ENCODE measurements at regions not wholly inside any gene's neighbourhood (a gene's known extent, or its start where the extent isn't known, plus 50 kb on each side); places are given as distances from the start of the nearest gene placed in this dataset.

DNA sequence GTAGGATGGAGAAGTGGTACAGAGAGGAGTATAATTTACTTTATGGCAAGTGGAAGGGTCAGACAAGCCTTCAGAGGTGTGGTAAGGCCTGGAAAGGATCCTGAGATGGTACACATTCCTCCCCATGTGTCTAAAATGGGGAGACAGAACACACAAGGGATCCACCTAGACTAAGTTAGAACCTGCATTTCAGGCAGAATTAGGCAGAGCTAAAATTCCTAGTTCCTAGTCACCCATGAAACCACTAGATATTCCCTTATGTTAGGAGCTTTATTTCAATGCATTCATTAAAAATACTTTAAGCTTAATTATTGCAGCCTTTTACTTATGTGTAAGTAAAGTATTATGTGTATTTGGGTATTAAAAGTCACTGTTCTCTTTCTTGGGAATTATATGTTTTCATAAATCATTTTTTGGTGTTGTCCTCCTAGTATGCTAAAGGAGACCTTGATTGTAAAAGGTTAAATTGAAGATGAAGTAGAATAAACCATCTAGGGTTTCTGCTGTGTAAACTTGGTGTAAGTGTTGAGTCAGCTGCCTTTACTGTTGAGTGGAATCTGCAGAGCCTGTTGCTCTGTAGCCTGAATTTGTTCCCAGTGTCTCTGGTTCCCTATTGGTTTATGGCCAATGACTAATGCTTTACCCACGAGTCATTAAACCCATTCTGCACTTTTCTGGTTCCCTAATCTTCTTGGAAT, 423.2 kb downstream of the ATP23 start:
- H3K9me3 ChIP-seq: no peaks in the 10 kb centered on the region
- Mint-ChIP-seq H3K4me3 (ENCODE audit: unreplicated experiment) (no peak overlapping the region), H3K9me3 (ENCODE audit: unreplicated experiment) (no peaks in the 10 kb centered on the region), H3K36me3 (ENCODE audit: insufficient read depth, unreplicated experiment) (no peaks in the 10 kb centered on the region), H3K27ac (ENCODE audit: unreplicated experiment) (no peak overlapping the region), H3K27me3 (ENCODE audit: insufficient read depth, unreplicated experiment) (no peaks in the 10 kb centered on the region), H3K4me1 (ENCODE audit: low read depth, unreplicated experiment) (peaks cover 15% of the 10 kb centered on the region)
- ChIA-PET POLR2A (no interaction called here), CTCF (interaction anchor here (0.7 kb wide), 1 partner anchor 751 kb away, joined by 4 read pairs; no protein-coding TSS in a partner anchor)
- TF ChIP-seq, protein P1, sequence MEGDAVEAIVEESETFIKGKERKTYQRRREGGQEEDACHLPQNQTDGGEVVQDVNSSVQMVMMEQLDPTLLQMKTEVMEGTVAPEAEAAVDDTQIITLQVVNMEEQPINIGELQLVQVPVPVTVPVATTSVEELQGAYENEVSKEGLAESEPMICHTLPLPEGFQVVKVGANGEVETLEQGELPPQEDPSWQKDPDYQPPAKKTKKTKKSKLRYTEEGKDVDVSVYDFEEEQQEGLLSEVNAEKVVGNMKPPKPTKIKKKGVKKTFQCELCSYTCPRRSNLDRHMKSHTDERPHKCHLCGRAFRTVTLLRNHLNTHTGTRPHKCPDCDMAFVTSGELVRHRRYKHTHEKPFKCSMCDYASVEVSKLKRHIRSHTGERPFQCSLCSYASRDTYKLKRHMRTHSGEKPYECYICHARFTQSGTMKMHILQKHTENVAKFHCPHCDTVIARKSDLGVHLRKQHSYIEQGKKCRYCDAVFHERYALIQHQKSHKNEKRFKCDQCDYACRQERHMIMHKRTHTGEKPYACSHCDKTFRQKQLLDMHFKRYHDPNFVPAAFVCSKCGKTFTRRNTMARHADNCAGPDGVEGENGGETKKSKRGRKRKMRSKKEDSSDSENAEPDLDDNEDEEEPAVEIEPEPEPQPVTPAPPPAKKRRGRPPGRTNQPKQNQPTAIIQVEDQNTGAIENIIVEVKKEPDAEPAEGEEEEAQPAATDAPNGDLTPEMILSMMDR (IDR thresholded peaks at IDR 0.05; ENCODE audit: insufficient read depth in 1 of 2, low read depth in 1 of 2, low read length in 1 of 2, severe bottlenecking in 1 of 2, unreplicated experiment in 1 of 2): no peak
- H3K4me3 ChIP-seq (ENCODE audit: low read depth, low read length): no peak overlapping the region
- intact Hi-C loops (cut with micrococcal nuclease; ENCODE audit: unreplicated experiment): no loop called here
- peak in 1 of 2 experiments; percentile 12 for DNase-seq
- H3K36me3 ChIP-seq (ENCODE audit: control insufficient read depth, insufficient read depth, low read length): no peaks in the 10 kb centered on the region
- no peaks in the 10 kb centered on the region for H3K27me3 ChIP-seq (replicated peaks; ENCODE audit: control insufficient read depth, insufficient read depth, low read length)
- BruUV-seq (replicated peaks): no TSS peak
- no peaks in the 10 kb centered on the region for H3K4me1 ChIP-seq

DNA sequence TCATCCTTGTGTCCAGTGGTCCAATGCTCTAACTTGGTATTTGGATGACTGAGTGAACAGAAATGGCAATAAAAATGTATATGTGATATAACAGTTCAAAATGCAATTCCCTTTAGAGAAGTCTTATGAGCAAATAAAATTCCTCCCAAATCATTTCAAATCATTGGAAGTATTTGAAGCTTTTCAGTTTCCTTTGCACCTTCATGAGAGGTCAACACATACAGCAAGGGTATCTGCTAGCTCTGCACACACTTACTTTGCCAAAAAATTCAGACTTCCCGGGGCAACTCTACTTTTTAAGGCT, 423.7 kb downstream of the ATP23 start:
- no peak overlapping the region for H3K4me3 Mint-ChIP-seq (ENCODE audit: unreplicated experiment)
- Histone ChIP-seq H3K9me3 (no peaks in the 10 kb centered on the region), H3K4me1 (no peaks in the 10 kb centered on the region), H3K36me3 (ENCODE audit: control insufficient read depth, insufficient read depth, low read length) (no peaks in the 10 kb centered on the region), H3K4me3 (ENCODE audit: low read depth, low read length) (no peak overlapping the region), H3K27me3 (replicated peaks; ENCODE audit: control insufficient read depth, insufficient read depth, low read length) (no peaks in the 10 kb centered on the region)
- TF ChIP-seq, protein P1 (IDR thresholded peaks at IDR 0.05; ENCODE audit: insufficient read depth in 1 of 2, low read depth in 1 of 2, low read length in 1 of 2, severe bottlenecking in 1 of 2, unreplicated experiment in 1 of 2): no peak
- no peak overlapping the region for H3K27ac Mint-ChIP-seq (ENCODE audit: unreplicated experiment)
- peaks cover 15% of the 10 kb centered on the region for H3K4me1 Mint-ChIP-seq (ENCODE audit: low read depth, unreplicated experiment)
- no peaks in the 10 kb centered on the region for H3K27me3 Mint-ChIP-seq (ENCODE audit: insufficient read depth, unreplicated experiment)
- BruUV-seq (replicated peaks): no TSS peak
- intact Hi-C loops (cut with micrococcal nuclease; ENCODE audit: unreplicated experiment): no loop called here
- ChIA-PET CTCF (interaction anchor here (0.7 kb wide), 1 partner anchor 751 kb away, joined by 4 read pairs; no protein-coding TSS in a partner anchor), POLR2A (no interaction called here)
- no peaks in the 10 kb centered on the region for H3K36me3 Mint-ChIP-seq (ENCODE audit: insufficient read depth, unreplicated experiment)
- no peaks in the 10 kb centered on the region for H3K9me3 Mint-ChIP-seq (ENCODE audit: unreplicated experiment)
- DNase-seq: no peak

DNA sequence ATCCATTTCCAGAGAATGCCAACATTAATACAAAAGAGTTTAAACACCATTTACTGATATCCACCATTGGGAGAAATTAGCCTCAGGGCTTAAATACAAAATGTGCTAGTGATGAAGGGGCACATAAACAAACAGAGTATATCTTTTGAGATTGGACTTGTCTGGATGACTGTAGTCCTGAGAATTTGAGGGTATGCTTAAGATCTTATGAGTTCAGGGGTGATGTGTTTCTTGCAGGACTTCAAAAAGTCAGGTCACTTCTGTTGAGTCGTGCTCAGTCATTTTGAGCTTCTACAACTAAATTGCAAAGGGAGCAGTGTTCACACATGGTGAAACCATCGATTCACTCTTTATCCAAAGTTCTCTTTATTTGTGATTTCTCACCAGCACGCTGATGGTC, 425.7 kb downstream of the ATP23 start:
- no peaks in the 10 kb centered on the region for H3K9me3 Mint-ChIP-seq (ENCODE audit: unreplicated experiment)

More for the DNA sequence above, 425.7 kb downstream of the ATP23 start:
- H3K4me1 ChIP-seq: 0 out of 2 replicates have a peak, but pooled peaks cover 3% of the 10 kb centered on the region
- no peaks in the 10 kb centered on the region for H3K27me3 ChIP-seq (replicated peaks; ENCODE audit: control insufficient read depth, insufficient read depth, low read length)
- Mint-ChIP-seq H3K4me1 (ENCODE audit: low read depth, unreplicated experiment) (peaks cover 15% of the 10 kb centered on the region), H3K36me3 (ENCODE audit: insufficient read depth, unreplicated experiment) (no peaks in the 10 kb centered on the region), H3K27me3 (ENCODE audit: insufficient read depth, unreplicated experiment) (no peaks in the 10 kb centered on the region), H3K4me3 (ENCODE audit: unreplicated experiment) (no peak overlapping the region), H3K27ac (ENCODE audit: unreplicated experiment) (no peak overlapping the region)
- TF ChIP-seq, protein P1 (IDR thresholded peaks at IDR 0.05; ENCODE audit: insufficient read depth in 1 of 2, low read depth in 1 of 2, low read length in 1 of 2, severe bottlenecking in 1 of 2, unreplicated experiment in 1 of 2): no peak
- ChIA-PET POLR2A (no interaction called here), CTCF (no interaction called here)
- H3K9me3 ChIP-seq: no peaks in the 10 kb centered on the region; the same call in 1 of the 2 replicates
- DNase-seq: no peak
- no peaks in the 10 kb centered on the region for H3K36me3 ChIP-seq (ENCODE audit: control insufficient read depth, insufficient read depth, low read length)
- intact Hi-C loops (cut with micrococcal nuclease; ENCODE audit: unreplicated experiment): no loop called here
- BruUV-seq (replicated peaks): no TSS peak
- H3K4me3 ChIP-seq (ENCODE audit: low read depth, low read length): no peak overlapping the region
